ENCODE measurements at regions not wholly inside any gene's neighbourhood (a gene's known extent, or its start where the extent isn't known, plus 50 kb on each side); places are given as distances from the start of the nearest gene placed in this dataset.

GRCh38 chr17:27983853-27984252 lies 58.6 kb upstream of the NLK start:
- TF ChIP-seq CTCF (IDR thresholded peaks at IDR 0.05; ENCODE audit: control extremely low read depth in 1 of 3, insufficient read depth in 1 of 3, low read depth in 1 of 3, low read length in 3 of 3), result no peak
- no peak for TF ChIP-seq CHD2 (IDR thresholded peaks at IDR 0.05; ENCODE audit: low read length)
- no peak for TF ChIP-seq TAF7 (optimal IDR thresholded peaks at IDR 0.05; ENCODE audit: borderline replicate concordance, low read depth, low read length)
- no peak for TF ChIP-seq EZH2 (IDR thresholded peaks at IDR 0.05; ENCODE audit: low read depth, low read length, severe bottlenecking)
- TF ChIP-seq EGR1 (IDR thresholded peaks at IDR 0.05; ENCODE audit: borderline replicate concordance, low read depth, low read length), result no peak
- TF ChIP-seq POLR2A (IDR thresholded peaks at IDR 0.05; ENCODE audit: control extremely low read depth in 1 of 2, low read depth in 2 of 2, low read length in 2 of 2), result no peak
